ENCODE measurements at regions not wholly inside any gene's neighbourhood (a gene's known extent, or its start where the extent isn't known, plus 50 kb on each side); places are given as distances from the start of the nearest gene placed in this dataset.
"Not testable (repeated sequence)": the region's sequence is repeated elsewhere in the genome, so short reads cannot be mapped to it uniquely, and the experiment has no call there.

DNA sequence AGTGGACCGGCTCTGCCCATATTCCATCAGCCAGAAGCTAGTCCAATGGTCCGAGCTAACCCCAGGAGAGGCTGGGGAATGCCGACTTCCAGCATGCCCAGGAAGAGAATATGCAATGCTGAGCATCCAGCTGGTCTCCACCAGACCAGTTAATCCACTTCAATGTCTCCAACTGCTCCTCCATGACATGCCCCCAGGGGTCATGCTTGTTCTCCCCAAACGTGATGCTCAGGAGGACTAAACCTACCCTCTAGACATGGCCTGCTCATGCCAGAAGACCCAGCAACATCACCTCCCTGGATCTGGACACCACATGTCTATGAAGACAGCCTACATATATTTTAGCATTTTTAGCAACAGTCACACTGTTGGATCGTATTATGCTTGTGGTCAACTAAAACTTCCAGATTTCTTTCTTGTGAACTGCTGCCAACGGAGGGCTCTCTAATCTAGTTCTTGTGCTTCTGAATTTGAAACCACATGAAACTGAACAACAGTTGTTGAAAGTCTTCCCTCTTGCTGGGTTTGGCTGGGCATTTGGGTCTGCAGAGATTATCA, 245.1 kb downstream of the SOX9 start:
- no peak for DNase-seq (ENCODE audit: low read depth in 2 of 2)

GRCh38 chr17:72366626-72367025, 245.8 kb downstream of the SOX9 start:
- no peak for DNase-seq (ENCODE audit: low read depth in 2 of 2)

DNA sequence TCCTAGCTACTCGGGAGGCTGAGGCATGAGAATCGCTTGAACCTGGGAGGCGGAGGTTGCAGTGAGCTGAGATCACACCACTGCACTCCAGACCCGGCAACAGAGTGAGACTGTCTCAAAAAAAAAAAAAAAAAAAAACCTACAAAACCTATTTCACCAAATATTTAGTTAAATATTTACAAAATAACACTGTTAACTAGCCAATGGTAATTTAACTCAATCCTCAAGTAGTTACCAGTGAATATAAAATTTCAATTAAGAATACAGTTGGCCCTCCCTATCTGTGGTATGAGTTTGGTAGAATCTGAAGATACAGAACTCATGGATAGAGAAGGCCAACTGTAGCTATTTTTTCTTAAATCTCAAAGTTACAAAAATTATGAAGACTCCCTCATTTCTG, 247.4 kb downstream of the SOX9 start:
- no peak for DNase-seq (ENCODE audit: low read depth in 2 of 2)

- no peak for DNase-seq (ENCODE audit: low read depth in 2 of 2)
Observed at GRCh38 chr17:72369366-72369765, 248.5 kb downstream of the SOX9 start.

- no peak for DNase-seq (ENCODE audit: low read depth in 2 of 2)
Observed at GRCh38 chr17:72370819-72371218, 250.0 kb downstream of the SOX9 start.

DNA sequence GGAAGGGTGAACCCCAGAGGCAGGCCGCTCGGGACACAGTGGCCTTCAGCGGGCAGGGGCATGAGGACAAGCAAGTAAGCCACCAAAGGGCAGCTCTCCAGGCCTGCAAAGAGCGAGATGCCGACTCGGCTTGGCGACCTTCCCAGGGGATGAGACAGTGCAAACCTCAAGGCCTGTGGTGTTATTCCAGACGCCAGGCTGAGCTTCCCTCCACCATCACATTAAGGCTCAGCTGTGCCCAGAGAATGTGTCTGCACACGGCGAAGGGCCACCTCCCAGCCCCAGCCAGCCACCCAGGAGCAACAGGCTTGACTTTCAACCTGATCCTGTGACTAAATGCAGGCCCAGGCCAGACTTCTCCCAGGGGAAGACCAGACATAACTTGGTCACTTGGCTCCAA, 251.4 kb downstream of the SOX9 start:
- no peak for DNase-seq (ENCODE audit: low read depth in 2 of 2)

- no peak for DNase-seq (ENCODE audit: low read depth in 2 of 2)
Observed at GRCh38 chr17:72373910-72374741, 253.3 kb downstream of the SOX9 start.

- no peak for DNase-seq (ENCODE audit: low read depth in 2 of 2)
Observed at GRCh38 chr17:72376526-72377345, 255.9 kb downstream of the SOX9 start.

GRCh38 chr17:72378414-72379390, 257.9 kb downstream of the SOX9 start:
- DNase-seq (ENCODE audit: low read depth in 2 of 2), result no peak

DNA sequence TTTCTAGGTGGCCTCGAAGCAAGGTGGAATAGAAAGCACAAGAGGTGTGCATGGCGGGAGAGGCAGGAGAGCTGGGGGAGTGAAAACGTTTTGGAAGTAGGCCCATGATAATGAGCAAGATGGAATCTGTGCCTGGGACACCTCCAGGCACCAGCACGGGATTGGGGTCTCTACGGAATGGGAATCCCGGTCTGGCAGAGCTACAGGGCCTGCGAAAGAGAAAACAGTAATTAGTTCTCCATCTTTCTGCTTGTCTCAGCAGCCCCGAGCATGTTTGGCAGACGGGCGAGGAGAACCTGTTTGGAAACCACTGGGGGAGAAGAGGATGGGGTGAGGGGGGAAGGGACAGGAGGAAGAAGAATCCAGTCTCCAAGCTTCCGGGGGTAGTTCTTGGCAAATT, 258.7 kb downstream of the SOX9 start:
- no peak for DNase-seq (ENCODE audit: low read depth in 2 of 2)

DNA sequence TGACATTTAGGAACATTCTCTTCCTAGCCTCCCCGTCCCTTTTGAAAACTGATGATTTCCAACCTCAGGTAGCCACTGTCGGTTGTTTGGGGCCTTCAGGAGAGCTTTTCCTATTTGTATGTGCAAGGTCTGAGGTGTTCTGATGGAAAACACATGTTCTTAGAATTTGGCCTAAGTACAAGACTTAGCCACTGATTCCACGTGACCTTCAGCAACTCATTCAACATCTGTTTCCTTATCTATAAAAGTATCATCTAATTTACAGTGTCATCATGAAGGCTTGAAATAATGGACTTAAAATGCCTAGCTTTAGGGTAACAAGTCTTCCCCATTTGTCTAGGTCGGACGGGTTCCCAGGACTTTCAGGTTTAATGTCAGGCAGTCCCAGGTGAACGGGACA, 259.3 kb downstream of the SOX9 start:
- no peak for DNase-seq (ENCODE audit: low read depth in 2 of 2)

GRCh38 chr17:72380737-72381136, 259.9 kb downstream of the SOX9 start:
- DNase-seq (ENCODE audit: low read depth in 2 of 2), result no peak

DNA sequence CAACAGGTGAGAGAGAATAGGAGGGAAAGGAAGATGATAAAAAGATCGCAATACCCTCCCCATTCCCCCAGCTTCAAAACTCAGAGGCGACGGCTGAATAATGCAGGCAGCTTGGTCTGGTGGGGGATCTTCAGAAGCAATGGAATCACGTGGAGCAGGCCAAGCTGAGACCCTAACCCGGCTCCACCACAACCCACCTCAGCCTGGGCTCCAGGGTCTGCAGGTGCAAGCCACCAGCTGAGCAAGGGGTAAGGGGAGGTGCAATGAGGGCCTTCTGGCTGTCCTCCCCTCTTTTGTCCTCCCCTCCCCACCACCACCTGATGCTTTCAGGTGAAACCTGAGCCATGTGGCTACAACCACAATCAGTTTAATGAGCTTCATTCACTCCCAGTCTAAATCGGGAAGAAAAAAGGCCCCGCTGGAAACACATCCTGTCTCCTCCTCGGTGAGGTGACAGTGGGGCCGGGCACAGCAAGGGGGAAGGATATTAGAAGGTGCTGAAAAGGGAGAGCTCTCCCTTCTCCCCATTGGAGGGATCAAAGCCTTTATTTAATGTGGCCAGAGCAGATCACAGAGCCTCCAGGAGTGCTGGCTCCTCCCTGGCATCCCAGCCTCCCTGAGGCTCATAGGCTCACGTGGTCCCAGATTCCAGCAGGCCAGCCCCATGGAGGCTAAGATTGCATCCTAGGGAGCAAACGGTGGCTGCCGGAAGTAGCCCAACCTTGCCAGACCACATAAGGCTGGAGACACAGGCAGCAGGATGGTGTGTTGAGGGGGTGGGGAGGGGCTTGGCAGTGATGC, 261.0 kb downstream of the SOX9 start:
- no peak for DNase-seq (ENCODE audit: low read depth in 2 of 2)

DNA sequence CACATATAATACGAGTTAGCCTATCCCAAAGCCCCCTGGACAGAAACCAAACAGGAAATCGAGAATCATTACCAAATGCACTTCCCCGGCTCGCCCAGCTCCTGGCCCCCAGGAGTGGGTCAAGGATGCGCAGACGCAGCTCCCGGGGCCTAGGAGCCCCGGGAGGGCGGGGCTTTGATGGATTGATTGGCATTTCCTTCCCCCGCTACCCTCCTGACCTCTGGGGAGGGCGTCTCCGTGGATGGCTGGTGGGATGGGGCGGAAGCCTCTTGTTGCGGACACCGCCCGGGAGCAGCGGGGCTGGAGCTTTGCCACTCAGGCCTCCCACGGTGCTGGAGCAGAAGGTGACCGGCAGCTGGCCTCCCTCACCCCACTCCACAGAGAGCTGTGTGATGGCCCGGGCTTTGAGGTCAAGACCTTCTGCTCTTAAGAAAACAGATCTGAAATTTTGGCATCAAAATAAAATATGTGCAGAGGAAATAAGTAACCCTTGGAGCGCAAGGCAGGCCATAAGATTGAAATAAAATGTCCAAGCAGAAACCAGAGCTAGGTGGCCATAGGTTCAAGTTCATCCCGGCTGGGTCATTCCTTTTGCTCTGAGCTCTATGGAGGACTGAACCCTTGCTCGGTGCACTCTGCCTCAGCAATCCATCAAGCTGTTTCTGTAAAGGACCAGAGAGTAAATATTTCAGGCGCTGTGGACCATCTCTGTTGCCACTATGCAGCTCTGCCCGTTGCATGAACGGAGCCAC, 262.3 kb downstream of the SOX9 start:
- DNase-seq (ENCODE audit: low read depth in 2 of 2), result no peak

DNA sequence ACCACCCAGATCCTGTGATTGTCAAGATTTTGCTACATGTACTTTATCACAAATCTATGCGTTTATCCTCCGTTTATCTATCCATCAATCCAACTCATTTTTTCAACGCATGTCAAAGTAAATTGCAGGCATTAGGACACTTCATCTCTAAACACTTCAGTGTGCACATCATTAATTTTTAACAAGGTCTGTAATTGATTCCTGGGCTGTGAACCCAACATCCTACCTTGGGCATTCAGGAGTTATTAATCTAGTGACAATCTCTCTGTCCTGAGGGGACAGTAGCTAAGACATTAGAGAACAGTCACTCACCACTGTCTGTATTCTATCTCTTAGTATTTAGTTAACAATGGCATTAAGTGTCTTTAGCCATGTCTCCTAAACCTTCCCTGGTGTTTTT, 264.7 kb downstream of the SOX9 start:
- no peak for DNase-seq (ENCODE audit: low read depth in 2 of 2)

DNA sequence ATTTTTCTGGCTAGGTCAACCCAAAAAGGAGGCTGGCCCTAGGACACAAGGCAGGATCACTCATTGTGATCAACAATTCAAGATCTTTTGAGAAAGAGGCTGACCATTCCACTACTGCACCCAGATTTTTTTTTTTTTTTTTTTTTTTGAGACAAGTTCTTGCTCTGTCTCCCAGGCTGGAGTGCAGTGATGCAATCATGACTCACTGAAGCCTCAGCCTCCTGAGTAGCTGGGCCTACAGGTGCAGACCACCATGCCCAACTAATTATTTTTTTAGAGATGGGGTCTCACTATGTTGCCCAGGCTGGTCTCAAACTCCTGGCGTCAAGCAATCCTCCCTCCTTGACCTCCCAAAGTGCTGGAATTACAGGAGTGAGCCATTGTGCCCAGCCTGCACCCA, 265.4 kb downstream of the SOX9 start:
- not testable (repeated sequence) for DNase-seq (ENCODE audit: low read depth in 2 of 2)

GRCh38 chr17:72386619-72387237, 265.9 kb downstream of the SOX9 start:
- DNase-seq (ENCODE audit: low read depth in 2 of 2), result no peak

DNA sequence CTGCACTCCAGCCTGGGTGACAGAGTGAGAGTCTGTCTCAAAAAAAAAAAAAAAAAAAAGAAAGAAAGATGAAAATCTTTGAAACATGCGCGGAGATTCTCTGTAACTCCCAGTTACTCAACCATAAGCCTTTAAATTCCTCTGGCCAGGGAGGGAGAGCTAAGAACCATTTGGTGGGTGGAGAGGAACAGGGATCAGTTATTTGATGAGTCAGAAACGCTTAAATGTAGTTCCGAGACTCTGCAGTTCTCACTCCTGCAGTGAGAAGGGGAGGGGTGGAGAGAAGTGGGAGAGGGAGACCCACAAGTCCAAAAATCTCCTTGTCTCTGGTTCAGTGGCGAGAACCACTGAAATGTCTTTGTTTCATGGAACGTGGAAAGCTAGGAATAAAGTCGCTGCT, 266.7 kb downstream of the SOX9 start:
- no peak for DNase-seq (ENCODE audit: low read depth in 2 of 2)

DNA sequence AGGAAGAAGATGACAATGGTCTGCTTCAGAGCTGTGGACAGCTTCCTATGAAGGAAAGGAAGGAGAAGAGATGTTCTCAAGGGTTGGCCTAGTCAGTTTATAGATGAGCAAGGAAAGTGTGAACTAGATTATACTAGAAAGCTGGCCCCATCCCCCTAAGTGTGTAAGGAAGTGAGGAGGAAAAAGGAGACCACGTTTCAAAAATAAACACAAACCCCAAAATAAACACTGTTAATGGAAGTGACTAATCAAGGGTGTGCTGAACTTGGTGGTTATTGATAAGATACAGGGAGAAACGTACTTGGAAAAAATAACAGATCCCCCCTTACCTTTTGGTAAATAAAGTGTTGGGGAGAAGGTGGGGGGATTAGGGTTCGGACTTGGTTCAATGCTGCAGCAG, 267.1 kb downstream of the SOX9 start:
- DNase-seq (ENCODE audit: low read depth in 2 of 2), result no peak

Measured in stimulated activated CD8-positive, alpha-beta memory T cell treated with anti-CD3 and anti-CD28 coated beads, Interleukin-15, amount 100 ng/mL, for 4 hours (primary cell).